DMS79 treated with DMSO at 0.1 percent for 48 hours (cell line): ENCODE measurements at regions not wholly inside any gene's neighbourhood (a gene's known extent, or its start where the extent isn't known, plus 50 kb on each side); places are given as distances from the start of the nearest gene placed in this dataset.
A peak's percentile ranks its signal among the peaks of the same experiment; 100 is the strongest.

Source experiments
- DNase-seq: peaks from one replicate; lab custom pipeline; 2025; lab: John Stamatoyannopoulos, UW

DNA sequence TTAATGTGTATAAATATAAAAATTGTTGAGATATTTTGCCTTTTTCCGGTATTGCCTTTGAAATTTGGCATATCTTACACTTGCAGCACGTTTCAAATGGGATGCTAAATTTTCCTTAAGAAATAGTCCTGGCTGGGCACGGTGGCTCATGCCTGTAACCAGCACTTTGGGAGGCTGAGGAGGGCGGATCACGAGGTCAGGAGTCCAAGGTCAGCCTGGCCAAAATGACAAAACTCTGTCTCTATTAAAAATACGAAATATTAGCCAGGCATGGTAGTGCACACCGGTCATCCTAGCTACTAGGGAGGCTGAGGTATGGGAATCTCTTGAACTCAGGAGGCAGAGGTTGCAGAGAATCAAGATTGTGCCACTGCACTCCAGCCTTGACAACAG, 220.2 kb downstream of the PTEN start:
- no peak for DNase-seq

DNA sequence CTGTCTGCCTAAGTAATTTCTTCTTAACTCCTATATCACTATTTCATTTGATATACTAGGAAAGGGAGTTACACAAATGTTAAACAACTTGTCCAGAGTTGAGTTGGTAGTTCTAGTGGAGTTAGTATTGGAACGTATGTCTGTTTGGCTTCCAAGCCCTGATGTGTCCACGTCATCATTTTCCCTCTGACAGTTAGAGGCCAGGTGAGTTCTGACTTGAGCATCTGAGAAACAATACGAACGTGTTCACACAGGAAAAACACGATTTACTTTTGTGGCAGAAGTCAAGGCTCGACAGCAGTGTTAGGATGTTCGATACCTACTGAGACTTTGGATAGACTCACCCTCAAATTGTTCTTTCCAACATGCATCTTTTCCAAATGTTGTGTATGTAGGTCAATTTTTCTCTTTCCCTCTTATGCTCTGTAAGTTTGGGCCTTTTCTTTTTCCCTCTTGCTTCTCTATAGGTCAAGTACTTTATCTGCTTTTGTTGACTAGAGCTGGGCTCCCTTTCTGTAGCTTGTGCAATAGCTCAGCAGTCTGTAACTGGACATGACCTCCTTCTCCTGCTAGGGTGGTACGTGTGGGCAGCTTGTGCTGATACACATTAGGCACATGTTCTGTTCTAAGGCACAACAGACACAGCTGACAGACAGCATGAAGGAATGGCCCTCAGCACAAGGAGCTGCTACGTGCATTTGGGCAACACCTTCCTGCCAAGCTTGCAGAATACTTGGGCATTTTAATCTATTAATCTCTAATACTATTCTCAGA, 222.9 kb downstream of the PTEN start:
- no peak for DNase-seq

DNA sequence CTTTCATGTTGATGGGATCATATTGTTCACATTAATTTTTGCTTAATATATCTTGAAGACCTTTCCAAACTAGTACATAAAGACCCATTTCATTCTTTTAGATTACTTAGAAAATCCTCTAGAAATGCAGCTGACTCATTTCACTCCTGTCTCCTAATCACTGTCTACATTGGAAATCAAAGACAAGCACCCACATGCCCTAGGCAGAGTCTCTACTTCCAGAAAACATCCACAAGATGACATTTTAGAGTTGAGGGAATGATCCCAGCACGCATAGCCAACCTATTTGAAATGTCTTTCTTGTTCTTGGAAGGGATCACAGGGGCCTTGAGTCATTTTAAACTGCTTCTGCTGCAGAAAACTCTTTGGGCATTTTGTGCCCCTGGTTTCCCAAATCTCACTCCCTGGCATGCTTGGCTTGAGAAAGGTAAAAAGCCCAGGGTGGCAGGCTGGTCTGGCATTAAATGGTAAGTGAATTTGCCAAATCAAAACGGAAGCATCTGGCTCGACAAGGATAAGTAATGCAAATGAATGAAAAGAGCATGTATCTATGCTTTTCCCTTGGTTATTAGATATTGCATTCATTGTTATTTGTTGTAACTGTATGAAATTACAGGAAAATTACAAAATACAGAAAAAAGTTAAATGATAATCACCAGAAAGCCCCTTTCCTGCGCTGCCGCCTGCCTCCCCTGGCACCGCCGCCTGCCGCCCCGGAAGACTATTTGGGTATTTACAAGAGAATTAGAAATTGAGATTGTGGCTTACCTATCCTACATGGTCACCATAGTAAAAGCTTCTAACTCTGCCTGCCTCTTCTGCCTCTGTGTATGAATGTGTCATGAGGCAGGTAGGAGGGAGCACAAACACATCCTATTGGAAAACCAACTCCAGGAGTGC, 225.3 kb downstream of the PTEN start:
- DNase-seq, result no peak

DNA sequence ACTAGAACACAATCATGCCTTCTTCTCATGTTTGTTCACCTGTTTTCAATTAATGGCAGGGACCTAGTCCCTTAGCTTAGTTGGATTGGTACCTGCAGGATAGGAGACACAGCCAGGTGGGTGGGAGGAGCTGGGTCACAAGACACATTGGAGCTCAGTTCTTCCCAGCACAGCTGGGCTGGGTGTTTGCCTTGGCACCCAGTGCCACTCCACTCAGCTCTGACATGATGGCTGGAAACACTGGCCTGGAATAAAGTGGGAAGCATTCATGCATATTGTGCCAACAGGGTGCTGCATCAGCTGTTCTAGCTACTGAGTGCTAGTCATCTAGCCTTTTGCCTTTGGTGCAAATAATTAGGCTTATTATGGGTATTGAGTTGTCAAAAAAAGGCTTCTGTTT, 226.1 kb downstream of the PTEN start:
- peak; percentile 6 for DNase-seq

DNA sequence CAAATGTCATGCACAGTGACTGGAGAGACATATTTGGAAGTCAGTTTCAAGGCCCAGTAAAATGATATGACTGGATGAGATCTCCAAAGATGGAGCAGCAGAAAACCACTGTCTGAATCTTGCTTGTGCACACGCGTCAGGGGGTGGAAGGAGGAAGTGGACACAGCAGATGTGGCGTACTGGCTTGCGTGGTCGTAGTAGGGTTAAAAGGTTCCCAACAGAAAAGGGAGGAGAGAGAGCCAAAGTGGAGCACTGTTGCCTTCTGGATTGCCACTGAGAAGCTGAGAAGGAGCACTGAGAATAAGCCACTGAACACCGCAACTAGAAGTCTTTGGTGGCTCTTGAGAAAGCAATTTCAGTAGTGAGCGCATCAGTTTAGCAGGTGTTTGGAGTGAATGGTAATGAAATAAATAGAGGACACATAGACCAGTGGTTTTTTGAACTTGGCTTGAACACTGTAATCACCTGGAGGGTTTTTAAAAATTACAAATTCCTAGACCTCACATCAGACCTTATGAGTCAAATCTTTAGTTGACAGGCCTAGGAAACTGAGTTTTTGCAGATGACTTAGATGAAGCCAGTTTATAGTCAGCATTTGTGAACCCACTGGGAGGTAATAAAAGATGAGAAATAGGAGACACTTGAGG, 227.3 kb downstream of the PTEN start:
- DNase-seq, result no peak

DNA sequence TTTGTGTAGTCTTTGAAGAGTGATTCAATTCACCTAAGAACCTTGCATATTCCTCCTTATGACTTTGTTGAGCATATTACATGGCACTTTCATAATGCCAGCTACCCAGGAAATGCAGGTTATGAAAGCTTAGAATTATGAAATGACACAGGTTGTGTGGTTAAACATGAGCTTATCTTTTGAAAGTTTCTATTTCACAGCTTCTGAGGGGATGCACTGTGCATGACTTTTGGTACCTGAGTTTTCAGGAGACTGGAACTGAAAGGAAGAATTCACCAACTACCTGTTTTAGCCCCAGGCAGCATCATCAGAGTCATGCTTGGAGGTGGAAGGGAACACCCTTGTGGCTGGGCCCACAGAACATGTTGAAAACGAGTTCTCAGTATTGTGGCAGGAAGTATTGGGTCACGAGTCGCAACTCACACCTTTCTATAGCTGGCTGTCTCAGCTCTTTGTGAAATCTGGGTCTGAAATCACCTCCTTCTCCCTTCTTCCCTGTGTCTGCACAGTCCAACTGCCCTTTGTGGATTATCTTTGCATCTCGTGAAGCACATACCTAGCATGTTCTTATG, 228.2 kb downstream of the PTEN start:
- no peak for DNase-seq

DNA sequence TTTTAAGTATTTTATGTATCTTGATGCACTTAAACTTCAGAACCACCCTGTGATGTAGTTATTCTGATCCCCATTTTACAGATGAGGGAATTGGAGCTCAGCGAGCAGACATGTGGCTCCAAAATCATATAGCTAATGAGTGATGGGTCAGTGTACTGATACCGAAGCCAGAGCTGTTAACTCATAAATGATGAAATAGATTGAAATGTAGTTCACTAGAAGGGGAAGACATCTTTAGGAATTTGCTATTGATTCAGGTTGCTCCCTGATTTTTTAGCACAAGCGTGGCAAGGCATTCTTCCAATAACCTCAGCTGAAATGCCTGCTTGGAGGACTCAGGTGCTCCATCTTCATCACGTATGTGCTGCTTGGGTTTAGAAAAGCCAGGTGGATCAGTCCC, 228.8 kb downstream of the PTEN start:
- DNase-seq, result no peak

DNA sequence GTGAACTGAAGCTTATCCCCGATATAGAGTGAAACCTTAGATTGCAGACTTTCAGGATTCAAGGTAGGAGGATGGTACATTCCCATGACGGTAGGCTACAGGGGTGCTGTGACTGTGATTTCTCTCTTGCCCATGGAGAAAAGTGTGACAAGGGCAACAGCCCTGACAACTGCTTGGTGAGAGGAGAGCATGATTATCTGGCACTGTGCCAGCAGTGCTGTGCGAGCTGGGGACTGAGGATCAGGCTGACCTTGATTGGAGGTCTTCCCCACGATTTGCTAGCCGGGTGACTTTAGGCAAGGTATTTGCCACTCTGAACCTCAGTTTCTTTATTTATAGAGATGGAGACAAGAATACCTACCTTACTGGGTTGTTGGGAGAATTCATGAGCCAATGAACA, 229.5 kb downstream of the PTEN start:
- DNase-seq, result no peak

DNA sequence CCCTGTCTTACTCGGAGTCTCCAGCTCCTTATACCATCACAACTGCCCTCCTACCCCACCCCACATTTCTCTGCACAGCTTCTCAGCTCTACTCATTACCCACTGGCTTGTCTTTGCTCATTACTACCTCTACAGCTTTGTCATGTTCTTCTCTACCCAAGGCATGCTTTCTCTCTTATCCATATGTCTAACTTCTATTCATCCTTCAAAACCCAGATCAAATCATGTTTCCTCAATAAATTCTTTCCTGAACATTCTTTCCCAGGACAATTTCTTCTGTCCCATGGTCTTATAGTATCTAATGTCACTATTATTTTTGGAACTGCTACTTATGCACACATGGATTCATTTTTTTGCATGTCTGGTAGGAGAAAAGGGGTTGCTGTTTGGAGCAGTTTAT, 231.4 kb downstream of the PTEN start:
- DNase-seq, result no peak

DNA sequence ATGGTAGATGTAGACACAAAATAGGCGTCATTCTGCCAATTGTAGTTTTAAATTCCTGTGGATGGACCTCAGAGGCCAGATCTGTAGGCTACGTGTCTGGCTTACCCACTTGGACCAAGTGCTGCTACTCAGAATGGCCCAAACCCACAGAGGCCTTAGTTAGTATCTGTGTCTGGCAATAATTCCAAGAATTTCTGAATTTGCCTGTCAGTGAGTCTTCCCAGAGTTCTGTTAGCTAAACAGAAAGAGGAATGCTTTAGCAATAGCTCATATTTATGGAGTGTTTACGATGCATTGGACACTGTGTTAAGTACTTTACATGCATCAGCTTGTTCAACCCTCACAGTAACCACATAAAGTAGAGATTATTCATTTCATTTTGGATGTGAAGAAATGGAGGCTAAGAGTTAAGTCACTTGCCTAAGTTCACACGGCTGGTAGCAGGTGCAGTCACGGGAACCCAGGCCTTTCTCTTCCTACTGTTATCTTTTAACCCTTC, 231.8 kb downstream of the PTEN start:
- DNase-seq, result no peak

DNA sequence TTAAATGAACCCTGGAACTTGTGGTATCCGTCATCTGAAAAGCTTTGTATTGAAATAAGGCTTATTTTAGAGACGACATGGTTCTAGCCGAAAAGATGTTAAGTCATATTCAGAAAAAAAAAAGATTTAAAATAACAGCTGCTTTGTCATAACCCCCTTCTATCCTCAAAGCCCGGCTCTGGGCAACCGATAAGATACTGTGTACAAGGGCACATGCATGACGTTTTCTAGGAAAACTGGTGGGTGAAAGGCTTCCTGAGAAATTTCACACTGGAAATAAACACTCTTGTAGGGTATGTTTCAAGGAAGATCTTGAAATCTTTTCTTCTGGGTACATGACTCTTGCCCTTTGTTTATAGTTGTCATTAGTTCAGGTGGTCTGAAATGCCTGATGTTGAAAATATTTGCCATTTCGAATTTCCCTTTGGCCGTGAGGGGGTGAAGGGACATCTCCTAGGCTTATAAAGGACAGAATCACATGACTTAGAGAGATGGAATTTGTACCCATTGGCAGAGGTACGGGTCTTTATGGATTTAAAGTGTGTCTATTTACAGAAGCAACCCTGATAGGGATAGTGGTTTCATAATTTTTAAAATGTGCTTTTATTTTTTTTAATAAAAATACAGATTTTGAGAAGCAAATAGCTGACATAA, 232.5 kb downstream of the PTEN start:
- DNase-seq, result no peak

DNA sequence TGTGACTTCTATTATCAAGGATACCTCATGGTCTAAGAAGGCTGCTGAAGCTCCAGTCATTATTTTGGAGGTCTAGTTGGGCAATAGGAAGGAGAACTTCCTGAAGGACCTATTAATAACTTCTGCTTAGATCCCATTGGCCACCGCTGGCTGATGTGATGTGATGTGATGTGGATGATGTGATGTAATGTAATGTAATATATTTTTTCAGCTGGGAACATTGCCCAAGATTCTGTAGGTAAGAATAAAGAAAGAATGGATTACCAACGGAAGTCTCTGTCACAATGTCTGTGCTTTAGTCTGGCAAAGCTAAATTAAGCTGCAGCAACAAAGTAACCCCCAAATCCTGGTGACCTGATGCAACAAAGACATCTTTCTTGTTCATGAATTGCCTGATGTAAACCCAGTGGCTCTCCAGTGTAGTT, 233.7 kb downstream of the PTEN start:
- no peak for DNase-seq

DNA sequence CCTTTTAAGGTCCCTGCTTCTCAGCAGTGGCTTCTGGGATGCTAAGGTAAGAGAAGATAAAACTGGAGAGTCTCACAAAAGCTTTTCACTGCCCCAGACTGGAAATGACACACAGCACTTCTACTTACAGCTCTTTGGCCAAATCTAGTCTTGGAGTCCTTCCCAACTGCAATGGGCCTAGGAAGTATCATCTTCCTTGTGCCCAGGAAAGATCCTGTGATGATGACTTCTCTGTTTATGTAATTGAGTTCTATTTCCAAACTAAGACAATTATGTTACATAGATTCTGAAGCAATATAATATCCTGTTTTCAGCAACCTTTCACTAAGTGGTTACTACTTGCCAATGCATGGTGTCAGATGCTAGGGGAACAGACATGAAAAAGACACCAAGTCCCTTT, 234.1 kb downstream of the PTEN start:
- no peak for DNase-seq

DNA sequence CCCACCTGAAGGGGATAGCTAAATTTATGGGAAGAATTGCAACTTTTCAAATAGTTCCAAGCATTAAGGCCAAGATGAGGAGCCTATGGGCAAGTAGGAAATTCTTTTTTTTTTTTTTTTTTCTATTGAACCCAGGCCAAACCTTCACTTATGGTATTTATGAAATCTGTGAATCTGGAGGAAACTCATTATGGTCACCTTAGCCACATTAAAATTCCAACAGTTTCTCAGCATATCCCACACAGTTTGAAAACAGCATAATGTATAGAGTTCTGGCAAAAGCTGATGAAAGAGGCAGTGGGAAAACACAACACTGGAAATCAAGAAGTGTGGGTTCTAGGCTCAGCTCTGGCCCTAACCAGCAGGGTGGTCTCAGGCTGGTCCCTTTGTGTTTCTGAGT, 236.9 kb downstream of the PTEN start:
- DNase-seq, result no peak

DNA sequence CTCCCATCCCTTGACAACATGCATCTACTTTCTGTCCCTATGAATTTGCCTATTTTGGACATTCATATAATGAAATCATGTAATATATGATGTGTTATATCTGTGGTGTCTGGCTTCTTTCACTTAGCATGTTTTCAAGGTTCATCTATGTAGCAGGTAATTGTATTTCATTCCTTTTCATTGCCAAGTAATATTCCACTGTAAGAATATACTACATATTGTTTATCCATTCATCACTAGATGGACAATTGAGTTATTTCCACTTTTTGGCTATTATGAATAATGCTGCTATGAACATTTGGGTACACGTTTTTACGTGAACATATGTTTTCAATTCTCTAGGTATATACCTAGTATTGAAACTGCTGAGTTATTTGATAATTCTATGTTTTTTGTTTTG, 238.2 kb downstream of the PTEN start:
- no peak for DNase-seq

DNA sequence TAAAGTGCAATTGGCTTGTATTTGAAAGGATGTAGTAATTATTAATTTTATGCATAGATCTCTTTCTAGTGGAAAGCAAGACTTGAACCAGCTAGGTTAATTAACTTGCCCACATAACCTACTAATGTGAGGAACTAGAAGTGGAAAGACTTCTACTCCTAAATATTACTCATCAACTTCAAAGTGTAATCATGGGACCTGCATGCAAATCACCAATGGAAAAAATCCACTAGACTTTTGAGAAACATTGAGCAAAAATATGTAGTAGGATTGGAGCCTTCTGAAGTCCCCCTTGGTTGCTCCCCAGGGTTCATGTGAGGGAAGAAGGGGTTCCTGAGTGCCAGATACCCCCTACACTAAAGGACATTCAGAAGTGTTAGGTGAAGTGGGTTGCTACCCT, 240.2 kb downstream of the PTEN start:
- DNase-seq, result no peak

DNA sequence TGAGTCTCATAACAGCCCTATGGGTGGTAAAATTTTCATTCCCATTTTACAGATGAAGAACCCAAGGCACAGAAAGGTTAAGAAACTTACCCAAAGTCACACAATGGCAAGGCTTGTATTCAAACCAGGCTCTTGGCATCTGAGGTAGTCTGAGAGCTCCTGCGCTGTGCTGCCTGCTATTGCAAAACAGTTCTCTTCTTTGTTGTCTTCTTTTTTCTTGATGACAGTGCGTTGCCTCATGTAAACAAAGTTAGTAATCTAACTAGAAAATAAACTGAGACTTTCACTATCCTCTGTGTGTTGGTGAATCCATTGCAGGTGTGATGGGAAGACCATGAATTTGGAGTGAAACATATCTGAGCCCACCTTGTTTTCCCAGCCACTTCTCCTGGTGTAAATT, 240.8 kb downstream of the PTEN start:
- no peak for DNase-seq

DNA sequence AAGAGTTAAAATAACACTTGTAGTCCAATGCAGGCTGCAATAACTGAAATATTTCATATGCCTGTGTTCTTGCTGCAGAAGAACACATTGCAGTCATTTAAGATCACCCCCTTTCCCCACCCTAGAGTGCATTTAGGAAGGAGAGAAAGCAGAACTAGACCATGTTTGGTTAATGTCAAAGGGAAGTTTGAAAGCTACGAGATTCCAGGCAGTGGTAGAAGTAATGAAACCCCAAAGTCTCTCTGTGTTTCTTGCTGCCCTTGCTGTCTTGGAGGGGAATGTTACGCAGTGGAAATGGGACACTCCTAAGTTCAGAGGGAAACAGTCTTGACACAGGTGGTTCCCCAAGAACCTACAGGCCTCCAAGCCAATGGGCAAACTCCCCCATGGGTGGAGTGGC, 242.9 kb downstream of the PTEN start:
- no peak for DNase-seq

DNA sequence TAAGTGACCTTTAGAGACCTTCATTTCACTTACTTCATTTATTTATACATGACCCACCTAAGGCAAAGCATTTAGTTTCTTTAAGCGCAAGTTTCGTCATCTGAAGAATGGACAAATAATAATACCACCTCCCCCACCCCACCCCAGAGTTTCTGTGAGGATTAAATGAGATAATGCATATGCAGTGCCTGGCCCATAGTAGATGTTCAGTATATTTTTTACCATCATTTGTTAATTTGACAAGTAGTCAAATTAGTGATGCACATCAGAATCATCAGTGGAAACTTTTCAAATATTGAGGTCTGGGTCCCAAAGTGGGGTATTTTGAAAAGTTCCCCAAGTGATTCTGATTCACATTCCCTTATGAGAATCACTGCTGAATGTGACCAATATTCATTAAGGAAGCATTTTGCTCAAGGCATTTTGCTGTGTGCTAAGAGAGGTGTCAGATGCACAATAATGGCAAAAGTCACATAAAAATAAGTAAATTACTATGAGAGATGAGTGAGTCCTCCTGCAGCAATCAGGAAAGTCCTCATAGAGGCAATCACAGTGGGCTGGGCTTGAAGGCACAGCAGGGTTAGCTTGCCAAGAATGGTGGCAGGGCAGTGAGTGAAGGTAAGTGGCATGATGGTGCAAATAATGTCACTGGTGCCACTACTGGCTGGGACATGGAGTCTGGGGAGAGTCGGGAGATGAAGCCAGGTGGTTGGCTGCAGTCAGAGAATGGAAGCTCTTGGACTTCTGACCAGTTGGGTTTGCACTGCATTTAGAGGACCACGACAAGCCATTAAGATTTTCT, 244.1 kb downstream of the PTEN start:
- no peak for DNase-seq

DNA sequence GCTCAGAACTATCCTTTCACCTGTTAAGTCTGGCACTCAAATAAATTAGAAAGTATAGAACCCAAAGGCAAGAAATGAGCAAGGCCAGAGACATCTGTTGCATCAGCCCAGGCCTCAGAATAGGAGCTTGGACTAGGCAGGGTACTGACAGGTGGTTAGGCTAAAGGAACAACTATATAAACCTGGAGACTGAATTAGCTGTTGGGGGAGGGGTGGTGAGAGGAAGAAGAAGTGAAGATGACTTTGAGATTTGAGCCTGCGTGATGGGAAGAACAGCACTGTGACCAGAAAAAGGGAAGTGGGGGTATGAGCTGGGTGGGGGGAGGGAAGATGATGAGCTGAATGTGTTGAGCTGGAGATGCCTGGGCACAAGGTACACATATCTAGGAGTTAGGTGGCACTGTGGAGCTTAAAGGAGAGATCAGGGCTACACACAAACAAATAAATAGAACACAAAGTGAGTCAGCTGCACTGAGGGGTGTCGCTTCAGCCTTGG, 244.7 kb downstream of the PTEN start:
- no peak for DNase-seq

DNA sequence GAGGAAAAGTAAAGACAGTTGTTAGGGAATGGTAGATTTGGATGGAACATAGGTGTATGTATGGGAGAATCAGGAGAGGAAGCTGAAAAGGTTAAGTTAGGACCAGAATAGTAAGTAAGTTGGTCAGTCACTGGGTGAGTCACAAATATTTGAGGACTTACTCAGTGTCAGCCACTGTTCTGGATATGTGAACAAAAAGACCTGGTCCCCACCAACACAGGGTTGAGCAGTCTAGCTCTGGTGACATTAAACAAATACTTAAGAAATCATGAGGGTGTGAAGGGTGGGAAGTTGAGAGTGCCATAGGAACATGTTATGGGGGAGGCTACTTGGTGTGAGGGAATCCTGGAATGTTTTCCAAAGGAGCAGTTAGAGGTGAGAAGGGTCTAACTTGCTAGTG, 246.9 kb downstream of the PTEN start:
- DNase-seq, result no peak
